ENCODE measurements at regions not wholly inside any gene's neighbourhood (a gene's known extent, or its start where the extent isn't known, plus 50 kb on each side); places are given as distances from the start of the nearest gene placed in this dataset.
A peak's percentile ranks its signal among the peaks of the same experiment; 100 is the strongest.

DNA sequence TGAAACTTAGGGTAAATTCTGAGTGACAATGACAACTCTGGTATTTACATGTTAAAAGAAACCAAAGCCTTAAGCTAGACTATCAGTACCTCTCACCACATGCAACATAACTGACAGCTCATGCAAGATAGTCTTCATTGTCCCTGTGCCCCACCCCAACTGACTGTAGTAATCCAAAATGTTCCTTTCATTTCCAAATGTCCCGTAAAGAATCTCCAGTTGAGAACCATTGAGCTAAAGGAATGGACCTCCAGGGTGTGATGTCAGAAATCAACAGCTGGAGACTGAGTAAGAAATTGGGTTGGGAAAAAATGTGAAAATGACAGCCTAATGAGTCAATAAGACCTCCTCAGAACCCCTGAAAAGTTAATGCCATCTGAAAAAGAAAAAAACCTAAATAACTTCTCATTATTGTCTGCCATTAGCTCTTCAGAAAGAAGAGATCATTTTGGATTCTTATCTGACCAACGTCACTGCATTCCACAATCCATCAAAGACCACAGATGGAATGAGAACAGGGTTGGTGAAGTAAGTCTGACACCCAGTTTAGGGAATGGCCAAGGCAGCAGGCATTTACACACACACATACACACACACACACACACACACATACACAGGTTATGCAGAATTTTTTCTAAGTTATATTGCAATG is 51.7 kb upstream of the ACVR2A start:
- DNase-seq (ENCODE audit: low spot score): no peak

GRCh38 chr2:147790580-147790979 is 54.2 kb upstream of the ACVR2A start:
- DNase-seq (ENCODE audit: low spot score): no peak

DNA sequence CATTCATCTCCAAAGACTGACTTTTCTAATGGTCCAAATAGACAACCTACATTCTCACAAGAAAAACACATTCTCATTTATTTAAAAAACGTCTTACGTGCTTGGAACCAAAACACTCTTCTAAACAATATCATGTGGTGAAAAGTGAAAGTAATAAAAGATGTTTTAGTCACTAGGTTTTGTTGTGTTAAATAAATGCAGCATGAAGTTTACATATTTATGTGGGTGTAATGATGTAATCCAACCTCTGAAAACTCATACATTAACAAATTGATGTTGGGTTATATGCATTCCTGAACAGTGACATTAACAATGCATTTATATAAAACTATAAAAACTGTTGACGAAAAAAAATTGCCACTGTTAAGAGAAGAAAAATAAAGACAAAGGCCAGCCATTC is 55.1 kb upstream of the ACVR2A start:
- no peak for DNase-seq (ENCODE audit: low spot score)

DNA sequence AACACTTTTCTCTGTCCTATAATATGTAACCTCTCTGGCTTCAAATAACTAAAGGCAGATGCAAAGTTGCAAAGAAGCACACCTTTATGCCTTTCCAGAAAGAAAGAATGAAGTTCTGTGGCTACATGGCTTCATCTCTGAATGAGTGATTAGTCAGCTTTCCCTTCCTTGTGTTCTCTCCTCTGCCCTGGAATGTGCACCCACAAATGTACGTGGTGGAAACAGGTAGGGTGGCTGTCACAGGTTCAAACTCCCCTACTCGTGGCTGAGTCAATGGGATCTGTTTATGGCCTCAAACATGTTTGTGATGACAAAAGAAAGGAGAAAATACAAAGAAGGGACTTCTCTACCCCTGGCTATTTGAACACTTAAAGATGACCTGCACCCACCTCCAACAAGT is 55.5 kb upstream of the ACVR2A start:
- no peak for DNase-seq (ENCODE audit: low spot score)

GRCh38 chr2:147782141-147782930 is 62.5 kb upstream of the ACVR2A start:
- DNase-seq (ENCODE audit: low spot score): peak; percentile 50

- no peak for DNase-seq (ENCODE audit: low spot score)
These were observed 65.4 kb upstream of the ACVR2A start for GRCh38 chr2:147779440-147779839.

- no peak for DNase-seq (ENCODE audit: low spot score)
These were observed 67.4 kb upstream of the ACVR2A start for GRCh38 chr2:147777394-147777793.

DNA sequence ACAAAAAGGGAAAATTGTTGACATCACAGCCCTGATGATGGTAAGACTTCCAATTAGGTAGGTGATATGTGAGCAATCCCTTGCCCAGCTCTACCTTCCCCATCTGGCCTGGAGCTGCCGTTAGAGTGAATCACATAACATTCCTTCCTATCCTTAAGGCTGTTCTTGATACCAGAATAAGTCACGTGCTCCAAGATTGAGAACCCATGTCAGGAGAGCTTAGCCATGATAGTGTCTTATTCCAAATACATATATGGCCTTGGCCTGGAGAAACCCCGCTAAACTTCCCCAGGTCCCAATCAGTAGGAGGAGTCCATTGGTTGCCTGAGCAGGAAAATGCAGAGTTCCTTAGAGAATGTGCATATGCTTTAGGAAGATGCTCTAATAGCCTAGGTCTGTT is 70.0 kb upstream of the ACVR2A start:
- DNase-seq (ENCODE audit: low spot score): no peak

DNA sequence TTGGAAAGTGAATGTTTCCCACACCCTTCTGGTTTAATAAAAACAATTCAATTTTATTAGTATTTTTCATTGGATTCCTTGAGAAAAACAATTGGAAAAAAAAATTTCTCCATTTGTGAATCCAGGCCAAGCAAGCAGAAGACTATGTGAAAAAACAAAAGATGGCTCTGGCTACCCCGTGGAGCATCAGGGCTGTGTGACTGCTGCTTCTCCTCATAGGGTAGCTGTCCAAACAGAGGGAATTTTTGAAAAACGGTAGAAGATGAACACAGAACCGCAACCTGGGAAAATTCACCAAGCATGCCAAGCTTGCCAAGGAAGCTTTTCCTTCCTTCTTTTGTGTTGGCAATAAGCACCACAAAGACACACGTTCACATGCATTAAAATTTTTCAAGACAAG is 71.3 kb upstream of the ACVR2A start:
- DNase-seq (ENCODE audit: low spot score): no peak

DNA sequence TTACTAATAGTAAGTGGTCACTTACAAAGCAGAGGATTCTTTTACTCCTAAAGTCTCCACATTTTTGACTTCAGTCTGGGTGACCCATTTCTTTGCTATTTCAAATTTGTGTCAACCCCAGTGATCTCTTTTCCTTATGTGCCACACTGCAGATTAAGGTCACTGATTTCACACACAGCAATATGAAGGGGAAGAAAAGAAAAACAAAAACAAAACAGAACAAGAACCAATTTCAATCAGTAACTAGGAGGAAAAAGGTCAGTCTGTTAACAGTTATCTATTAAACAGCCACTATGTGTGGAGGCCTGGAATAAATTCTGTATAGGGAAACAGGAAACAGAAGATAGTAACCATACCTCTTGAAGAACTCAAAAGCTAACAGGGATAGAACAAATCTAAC is 72.0 kb upstream of the ACVR2A start:
- no peak for DNase-seq (ENCODE audit: low spot score)

DNA sequence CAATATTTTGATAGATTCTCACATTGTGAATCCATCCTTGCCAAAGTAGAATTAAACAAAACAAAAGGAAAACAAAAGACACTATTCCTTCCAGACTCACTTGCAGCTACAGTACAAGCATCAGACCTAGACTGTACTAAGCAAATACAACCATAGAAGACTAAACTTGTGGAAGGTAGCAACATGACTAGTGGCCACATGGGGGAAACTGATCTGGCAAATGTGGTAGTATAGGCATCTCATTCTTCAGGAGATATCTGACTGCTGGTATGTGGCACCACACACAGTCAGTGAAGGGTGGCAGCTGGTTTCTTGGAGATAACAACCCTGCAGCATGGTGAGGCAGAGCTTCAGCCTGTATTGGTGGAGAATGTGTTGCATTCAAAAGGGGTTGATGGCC is 81.0 kb upstream of the ACVR2A start:
- DNase-seq (ENCODE audit: low spot score): no peak

- DNase-seq (ENCODE audit: low spot score): no peak
These were observed 83.8 kb upstream of the ACVR2A start for GRCh38 chr2:147760984-147761383.

GRCh38 chr2:147759536-147759935 is 85.3 kb upstream of the ACVR2A start:
- no peak for DNase-seq (ENCODE audit: low spot score)

GRCh38 chr2:147758821-147759220 is 86.0 kb upstream of the ACVR2A start:
- DNase-seq (ENCODE audit: low spot score): no peak

DNA sequence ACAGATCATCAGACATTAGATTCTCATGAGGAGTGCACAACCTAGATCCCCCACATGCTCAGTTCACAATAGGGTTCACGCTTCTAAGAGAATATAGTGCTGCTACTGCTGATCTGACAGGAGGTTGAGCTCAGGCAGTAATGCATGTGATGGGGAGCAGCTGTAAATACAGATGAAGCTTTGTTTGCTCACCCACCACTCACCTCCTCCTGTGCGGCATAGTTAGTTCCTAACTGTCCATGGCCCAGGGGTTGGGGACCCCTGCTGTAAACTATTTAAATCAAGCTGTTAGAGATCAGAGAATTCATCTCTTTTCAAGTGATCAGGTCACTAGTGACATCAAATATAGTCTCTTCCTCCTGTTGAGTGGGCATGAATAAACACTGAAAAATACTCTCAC is 88.8 kb upstream of the ACVR2A start:
- DNase-seq (ENCODE audit: low spot score): no peak

GRCh38 chr2:147740211-147740927 is 104.5 kb upstream of the ACVR2A start:
- no peak for DNase-seq (ENCODE audit: low spot score)

DNA sequence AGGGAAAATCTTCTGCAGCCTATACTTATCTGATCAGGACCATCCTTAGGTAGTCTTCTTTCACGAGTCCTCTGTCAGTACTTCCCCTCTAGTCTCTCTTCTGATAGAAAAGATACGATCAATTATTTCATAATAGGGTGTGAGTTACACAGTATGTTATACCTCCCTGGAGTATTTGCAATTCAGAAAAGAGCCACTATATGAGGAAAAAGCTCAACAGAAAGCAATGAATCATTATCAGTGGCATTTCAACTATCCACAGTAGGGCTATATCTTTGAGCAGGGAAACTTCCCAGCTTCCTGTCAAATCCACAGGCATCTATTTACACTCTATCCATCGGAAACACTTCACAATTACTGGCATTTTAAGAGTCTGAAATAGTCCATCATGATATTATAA is 105.3 kb upstream of the ACVR2A start:
- no peak for DNase-seq (ENCODE audit: low spot score)

- no peak for DNase-seq (ENCODE audit: low spot score)
These were observed 126.0 kb upstream of the ACVR2A start for GRCh38 chr2:147718831-147719230.

- DNase-seq (ENCODE audit: low spot score): no peak
These were observed 127.9 kb upstream of the ACVR2A start for GRCh38 chr2:147716906-147717305.

DNA sequence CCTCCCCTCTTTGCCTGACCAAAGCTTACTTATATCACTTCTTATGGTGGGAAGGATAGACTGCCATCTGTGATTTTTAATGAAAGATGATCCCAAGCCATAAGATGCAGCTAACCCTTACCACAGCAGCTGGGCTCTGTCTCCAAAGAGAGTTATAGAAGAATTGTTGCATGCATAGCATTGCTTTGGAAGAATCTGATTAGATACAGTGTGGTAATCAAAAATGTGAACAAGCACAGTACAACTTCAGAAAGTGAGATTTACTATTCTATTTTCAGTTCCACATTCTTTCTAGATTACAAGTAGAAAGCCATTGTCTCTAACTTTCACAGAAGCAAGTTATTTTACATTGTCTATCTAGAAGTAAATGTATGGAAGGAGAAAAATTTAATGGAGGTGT is 129.0 kb upstream of the ACVR2A start:
- DNase-seq (ENCODE audit: low spot score): no peak

- DNase-seq (ENCODE audit: low spot score): no peak
These were observed 130.2 kb upstream of the ACVR2A start for GRCh38 chr2:147714582-147714981.

GRCh38 chr2:147713349-147713748 is 131.5 kb upstream of the ACVR2A start:
- DNase-seq (ENCODE audit: low spot score): no peak

DNA sequence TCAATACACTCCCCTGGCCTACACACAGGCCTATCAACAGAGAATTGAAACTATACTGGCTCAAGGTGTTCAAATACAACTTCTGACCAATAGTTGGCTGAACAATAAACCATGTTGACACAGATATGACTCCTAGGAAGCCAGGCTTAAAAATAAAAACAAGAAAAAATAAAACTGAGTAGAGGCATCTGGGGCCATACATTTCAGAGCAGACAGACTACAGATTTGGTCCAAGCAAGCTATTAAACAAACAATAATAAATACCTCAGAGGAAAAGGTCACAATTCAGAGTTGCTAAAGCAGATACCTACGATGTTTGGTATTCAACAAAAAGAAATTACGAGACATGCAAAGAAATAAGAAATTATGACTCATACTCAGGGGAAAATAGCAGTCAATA is 132.8 kb upstream of the ACVR2A start:
- no peak for DNase-seq (ENCODE audit: low spot score)

Data from iPS-NIHi11 (cell line).